HL-60 (cell line): ENCODE measurements at regions not wholly inside any gene's neighbourhood (a gene's known extent, or its start where the extent isn't known, plus 50 kb on each side); places are given as distances from the start of the nearest gene placed in this dataset.

ENCODE experiments used
- GABPA ChIP-seq: IDR thresholded peaks from 2 replicates; pipeline ENCODE4 v1.6.1; 2012; ENCODE audit warnings: low read depth
- POLR2AphosphoS5 ChIP-seq: IDR thresholded peaks from 2 replicates; pipeline ENCODE4 v1.6.1; 2012; ENCODE audit warnings: low read depth
- TF ChIP-seq, protein P1 (sequence below): IDR thresholded peaks from one replicate; pipeline ENCODE4 v1.5.1; 2011; ENCODE audit warnings: low read length, control low read depth, inconsistent platforms; ENCODE audit not compliant: insufficient read depth

DNA sequence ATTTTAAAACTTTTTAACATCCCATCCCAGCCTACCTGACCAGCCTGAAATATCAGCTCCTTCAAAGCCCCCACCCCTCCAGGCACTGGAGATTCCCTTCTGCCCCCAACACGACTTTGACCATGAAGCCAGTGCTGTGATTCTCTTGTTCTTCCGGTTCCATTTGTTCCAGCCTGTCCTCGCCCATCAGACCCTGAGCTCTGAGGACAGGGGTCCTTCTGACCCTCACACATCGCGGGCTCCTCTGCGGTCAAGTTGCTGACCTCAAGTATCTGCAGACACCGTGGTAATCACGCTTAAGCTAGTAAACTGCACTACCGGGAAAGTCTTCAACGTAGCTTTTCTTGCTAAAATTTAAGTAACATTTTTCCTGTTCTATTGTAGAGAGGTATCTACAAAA, 282.2 kb upstream of the SALL3 start:
- TF ChIP-seq POLR2AphosphoS5 (no peak), GABPA (no peak)
- TF ChIP-seq, protein P1, sequence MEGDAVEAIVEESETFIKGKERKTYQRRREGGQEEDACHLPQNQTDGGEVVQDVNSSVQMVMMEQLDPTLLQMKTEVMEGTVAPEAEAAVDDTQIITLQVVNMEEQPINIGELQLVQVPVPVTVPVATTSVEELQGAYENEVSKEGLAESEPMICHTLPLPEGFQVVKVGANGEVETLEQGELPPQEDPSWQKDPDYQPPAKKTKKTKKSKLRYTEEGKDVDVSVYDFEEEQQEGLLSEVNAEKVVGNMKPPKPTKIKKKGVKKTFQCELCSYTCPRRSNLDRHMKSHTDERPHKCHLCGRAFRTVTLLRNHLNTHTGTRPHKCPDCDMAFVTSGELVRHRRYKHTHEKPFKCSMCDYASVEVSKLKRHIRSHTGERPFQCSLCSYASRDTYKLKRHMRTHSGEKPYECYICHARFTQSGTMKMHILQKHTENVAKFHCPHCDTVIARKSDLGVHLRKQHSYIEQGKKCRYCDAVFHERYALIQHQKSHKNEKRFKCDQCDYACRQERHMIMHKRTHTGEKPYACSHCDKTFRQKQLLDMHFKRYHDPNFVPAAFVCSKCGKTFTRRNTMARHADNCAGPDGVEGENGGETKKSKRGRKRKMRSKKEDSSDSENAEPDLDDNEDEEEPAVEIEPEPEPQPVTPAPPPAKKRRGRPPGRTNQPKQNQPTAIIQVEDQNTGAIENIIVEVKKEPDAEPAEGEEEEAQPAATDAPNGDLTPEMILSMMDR, result no peak
